ENCODE measurements at regions not wholly inside any gene's neighbourhood (a gene's known extent, or its start where the extent isn't known, plus 50 kb on each side); places are given as distances from the start of the nearest gene placed in this dataset.

GRCh38 chr11:119943298-119943655 lies 194.6 kb downstream of the TRIM29 start:
- no peaks in the 10 kb centered on the region for H3K9me3 ChIP-seq (ENCODE audit: low read depth)
- no peak for TF ChIP-seq EZH2phosphoT487 (IDR thresholded peaks at IDR 0.05; ENCODE audit: insufficient read depth, low read depth)
- TF ChIP-seq EZH2 (IDR thresholded peaks at IDR 0.05; ENCODE audit: insufficient read depth, poor library complexity, severe bottlenecking), result no peak
- WGBS, 2 experiments (ENCODE audit: low coverage in 1 of 2, low lambda C conversion rate in 2 of 2, missing lambda C conversion rate in 2 of 2), result 50 to 59% methylated on average over 5 of the region's 5 CpGs
- no peaks in the 10 kb centered on the region for H4K20me1 ChIP-seq (ENCODE audit: insufficient read depth)
- H3K4me2 ChIP-seq (ENCODE audit: unreplicated experiment), result no peak overlapping the region
- H3K79me2 ChIP-seq (ENCODE audit: insufficient read depth), result no peaks in the 10 kb centered on the region
- no peaks in the 10 kb centered on the region for H3K9me2 ChIP-seq (ENCODE audit: insufficient read depth)
- DNase-seq, result no peak
- no peak overlapping the region for H3K9ac ChIP-seq
- H3K27ac ChIP-seq, result no peak overlapping the region
- in situ Hi-C loops (cut with MboI), result no loop called here
- H3K4me1 ChIP-seq (ENCODE audit: insufficient read depth), result no peaks in the 10 kb centered on the region
- H3K36me3 ChIP-seq (ENCODE audit: low read depth), result no peaks in the 10 kb centered on the region
- no peaks in the 10 kb centered on the region for H3F3A ChIP-seq (ENCODE audit: insufficient read depth)
- no peak overlapping the region for H2AFZ ChIP-seq
- H3K27me3 ChIP-seq (replicated peaks; ENCODE audit: insufficient read depth), result peaks cover 4% of the 10 kb centered on the region
- no peak overlapping the region for H3K4me3 ChIP-seq

DNA sequence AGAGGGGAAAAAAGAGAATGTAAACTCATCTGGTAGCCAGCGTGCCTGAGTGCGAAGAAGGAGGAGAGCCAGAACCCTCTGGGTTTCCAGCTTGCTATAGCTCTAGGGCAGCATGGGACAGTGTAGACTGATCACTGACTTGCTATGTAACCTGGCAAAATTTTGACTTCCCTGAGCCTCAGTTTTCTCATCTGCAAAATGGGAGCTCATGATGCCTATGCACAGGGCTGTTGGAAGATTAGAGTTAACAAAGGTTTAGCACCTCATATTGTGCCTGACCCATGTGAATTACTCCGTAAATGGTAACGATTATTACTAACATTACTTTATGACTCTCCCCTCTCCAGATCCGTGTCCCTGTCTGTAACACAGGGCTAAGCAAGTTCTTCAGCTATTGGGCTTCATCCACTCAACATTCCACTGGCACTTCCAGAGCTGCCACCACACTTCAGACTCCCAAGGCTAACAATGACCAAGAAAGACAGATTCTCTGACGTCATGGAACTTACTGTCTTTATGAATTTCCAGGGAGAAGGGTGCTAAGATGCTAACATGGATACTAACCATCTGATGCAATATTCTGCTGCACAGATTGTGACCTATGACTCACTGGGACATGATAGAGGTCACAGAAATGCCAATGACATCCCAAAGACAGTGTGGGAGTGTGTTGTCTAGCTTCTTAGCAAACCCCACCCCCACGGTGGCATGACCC lies 195.2 kb downstream of the TRIM29 start:
- Histone ChIP-seq H3K9ac (no peak overlapping the region), H3K79me2 (ENCODE audit: insufficient read depth) (no peaks in the 10 kb centered on the region), H3K4me1 (ENCODE audit: insufficient read depth) (no peaks in the 10 kb centered on the region), H3K9me3 (ENCODE audit: low read depth) (no peaks in the 10 kb centered on the region), H3K27me3 (replicated peaks; ENCODE audit: insufficient read depth) (peaks cover 4% of the 10 kb centered on the region), H2AFZ (no peak overlapping the region), H3K27ac (no peak overlapping the region), H3K4me3 (no peak overlapping the region), H3K36me3 (ENCODE audit: low read depth) (no peaks in the 10 kb centered on the region), H4K20me1 (ENCODE audit: insufficient read depth) (no peaks in the 10 kb centered on the region), H3K9me2 (ENCODE audit: insufficient read depth) (no peaks in the 10 kb centered on the region), H3F3A (ENCODE audit: insufficient read depth) (no peaks in the 10 kb centered on the region), H3K4me2 (ENCODE audit: unreplicated experiment) (no peak overlapping the region)
- TF ChIP-seq EZH2phosphoT487 (IDR thresholded peaks at IDR 0.05; ENCODE audit: insufficient read depth, low read depth) (no peak), EZH2 (IDR thresholded peaks at IDR 0.05; ENCODE audit: insufficient read depth, poor library complexity, severe bottlenecking) (no peak)
- DNase-seq, result peak; percentile 53
- 62 to 64% methylated on average over 7 of the region's 7 CpGs for WGBS, 2 experiments (ENCODE audit: low coverage in 1 of 2, low lambda C conversion rate in 2 of 2, missing lambda C conversion rate in 2 of 2)
- in situ Hi-C loops (cut with MboI), result no loop called here

GRCh38 chr11:119941636-119942411 lies 196.1 kb downstream of the TRIM29 start:
- Histone ChIP-seq H3K27ac (no peak overlapping the region), H4K20me1 (ENCODE audit: insufficient read depth) (no peaks in the 10 kb centered on the region), H3K4me2 (ENCODE audit: unreplicated experiment) (no peak overlapping the region), H3K9me3 (ENCODE audit: low read depth) (no peaks in the 10 kb centered on the region), H2AFZ (no peak overlapping the region), H3K27me3 (replicated peaks; ENCODE audit: insufficient read depth) (peaks cover 6% of the 10 kb centered on the region), H3K4me3 (no peak overlapping the region), H3K36me3 (ENCODE audit: low read depth) (no peaks in the 10 kb centered on the region), H3K9me2 (ENCODE audit: insufficient read depth) (no peaks in the 10 kb centered on the region), H3K9ac (no peak overlapping the region), H3F3A (ENCODE audit: insufficient read depth) (no peaks in the 10 kb centered on the region), H3K4me1 (ENCODE audit: insufficient read depth) (no peaks in the 10 kb centered on the region), H3K79me2 (ENCODE audit: insufficient read depth) (no peaks in the 10 kb centered on the region)
- in situ Hi-C loops (cut with MboI), result no loop called here
- TF ChIP-seq EZH2phosphoT487 (IDR thresholded peaks at IDR 0.05; ENCODE audit: insufficient read depth, low read depth) (no peak), EZH2 (IDR thresholded peaks at IDR 0.05; ENCODE audit: insufficient read depth, poor library complexity, severe bottlenecking) (no peak)
- no peak for DNase-seq
- 70 to 71% methylated on average over 16 of the region's 16 CpGs for WGBS, 2 experiments (ENCODE audit: low coverage in 1 of 2, low lambda C conversion rate in 2 of 2, missing lambda C conversion rate in 2 of 2)

GRCh38 chr11:119941171-119941570 lies 196.7 kb downstream of the TRIM29 start:
- H3K27ac ChIP-seq, result no peak overlapping the region
- no peaks in the 10 kb centered on the region for H3F3A ChIP-seq (ENCODE audit: insufficient read depth)
- no peaks in the 10 kb centered on the region for H3K9me2 ChIP-seq (ENCODE audit: insufficient read depth)
- no peak overlapping the region for H2AFZ ChIP-seq
- no peaks in the 10 kb centered on the region for H3K9me3 ChIP-seq (ENCODE audit: low read depth)
- in situ Hi-C loops (cut with MboI), result no loop called here
- TF ChIP-seq EZH2phosphoT487 (IDR thresholded peaks at IDR 0.05; ENCODE audit: insufficient read depth, low read depth) (no peak), EZH2 (IDR thresholded peaks at IDR 0.05; ENCODE audit: insufficient read depth, poor library complexity, severe bottlenecking) (no peak)
- DNase-seq, result no peak
- no peak overlapping the region for H3K4me2 ChIP-seq (ENCODE audit: unreplicated experiment)
- 50 to 62% methylated on average over 6 of the region's 6 CpGs for WGBS, 2 experiments (ENCODE audit: low coverage in 1 of 2, low lambda C conversion rate in 2 of 2, missing lambda C conversion rate in 2 of 2)
- H3K27me3 ChIP-seq (replicated peaks; ENCODE audit: insufficient read depth), result peaks cover 13% of the 10 kb centered on the region
- H3K4me3 ChIP-seq, result no peak overlapping the region
- no peaks in the 10 kb centered on the region for H3K79me2 ChIP-seq (ENCODE audit: insufficient read depth)
- H3K36me3 ChIP-seq (ENCODE audit: low read depth), result no peaks in the 10 kb centered on the region
- H4K20me1 ChIP-seq (ENCODE audit: insufficient read depth), result no peaks in the 10 kb centered on the region
- no peaks in the 10 kb centered on the region for H3K4me1 ChIP-seq (ENCODE audit: insufficient read depth)
- no peak overlapping the region for H3K9ac ChIP-seq

Measured in GM23248 (cell line).